ENCODE measurements at regions not wholly inside any gene's neighbourhood (a gene's known extent, or its start where the extent isn't known, plus 50 kb on each side); places are given as distances from the start of the nearest gene placed in this dataset.
A peak's percentile ranks its signal among the peaks of the same experiment; 100 is the strongest.

DNA sequence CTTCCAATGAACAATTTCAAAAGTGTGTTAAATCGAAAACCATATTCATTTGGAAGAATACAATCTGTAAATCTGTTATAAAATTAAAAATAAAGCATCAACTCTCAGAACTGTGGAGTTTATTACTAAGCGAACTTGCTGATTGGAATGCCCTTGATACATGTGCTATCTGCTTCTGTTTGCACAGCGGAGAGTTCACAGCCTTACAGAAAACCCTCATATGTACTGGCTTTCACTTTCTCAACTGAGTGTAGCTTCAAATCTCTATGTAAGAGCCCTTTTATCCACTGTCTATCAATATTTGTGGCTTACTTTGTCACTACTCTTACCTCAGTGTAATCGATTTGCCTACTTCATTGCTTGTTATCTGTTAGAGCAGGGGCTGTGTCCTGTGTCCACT, 447.4 kb downstream of the C6orf118 start:
- no peak overlapping the region for H3K27ac ChIP-seq
- DNase-seq (ENCODE audit: low read depth, low spot score): no peak

- DNase-seq (ENCODE audit: low read depth, low spot score): no peak
- H3K27ac ChIP-seq: no peak overlapping the region
Observed at GRCh38 chr6:164859816-164860215, 449.6 kb downstream of the C6orf118 start.

DNA sequence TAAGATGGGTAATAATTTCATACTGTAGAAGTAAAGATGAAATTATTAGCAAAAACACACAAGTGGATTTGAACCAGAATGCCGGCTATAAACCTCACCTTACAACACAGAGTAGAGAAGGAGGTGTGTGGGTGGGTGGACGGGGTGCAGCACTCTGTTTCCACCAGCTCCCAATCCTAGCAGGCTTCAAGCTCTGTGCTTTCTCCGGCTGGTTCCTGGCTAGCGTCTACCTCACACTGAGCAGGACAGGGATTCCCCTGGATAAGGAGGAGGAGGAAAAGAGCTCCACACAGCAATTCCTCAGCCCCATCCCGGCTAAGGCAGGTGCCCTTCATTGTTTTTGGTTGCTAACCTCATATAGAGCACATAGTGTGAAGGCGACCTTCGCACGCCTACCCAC, 453.3 kb downstream of the C6orf118 start:
- DNase-seq (ENCODE audit: low read depth, low spot score): no peak
- no peak overlapping the region for H3K27ac ChIP-seq

DNA sequence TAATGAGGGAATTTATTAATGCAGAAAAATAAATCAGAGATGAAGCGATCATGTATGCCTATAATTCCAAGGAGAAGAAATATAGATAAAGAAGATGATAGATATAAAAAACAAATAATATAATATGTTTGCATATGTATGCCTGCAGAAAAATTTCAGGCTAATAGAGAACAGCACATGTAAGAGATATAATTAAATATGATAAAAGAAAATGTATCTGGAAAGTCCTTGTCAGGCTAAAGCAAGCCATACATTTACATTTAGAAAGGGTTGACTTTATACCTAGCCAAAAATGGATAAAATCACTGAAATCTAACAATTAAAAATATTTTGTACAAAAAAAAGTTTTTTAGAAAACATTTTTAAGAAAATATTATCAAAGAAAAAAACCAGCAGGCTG, 454.1 kb downstream of the C6orf118 start:
- no peak for DNase-seq (ENCODE audit: low read depth, low spot score)
- H3K27ac ChIP-seq: no peak overlapping the region

- no peak overlapping the region for H3K27ac ChIP-seq
- no peak for DNase-seq (ENCODE audit: low read depth, low spot score)
Observed at GRCh38 chr6:164854526-164854925, 454.9 kb downstream of the C6orf118 start.

- no peak overlapping the region for H3K27ac ChIP-seq
- no peak for DNase-seq (ENCODE audit: low read depth, low spot score)
Observed at GRCh38 chr6:164845773-164846172, 463.6 kb downstream of the C6orf118 start.

DNA sequence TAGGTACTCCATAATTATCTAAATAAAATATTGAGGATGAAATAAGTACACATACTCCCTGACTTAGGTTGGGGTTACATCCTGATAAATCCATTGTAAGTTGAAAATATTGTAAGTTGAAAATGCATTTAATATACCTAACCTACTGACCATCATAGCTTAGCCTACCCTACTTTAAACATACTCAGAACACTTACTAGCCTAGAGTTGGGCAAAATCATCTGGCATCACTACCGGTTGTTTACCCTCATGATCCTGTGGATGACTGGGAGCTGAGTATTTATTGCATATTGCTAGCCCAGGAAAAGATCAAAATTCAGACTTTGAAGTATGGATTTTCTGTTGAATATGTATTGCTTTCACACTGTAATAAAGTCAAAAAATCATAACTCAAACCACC, 467.3 kb downstream of the C6orf118 start:
- no peak overlapping the region for H3K27ac ChIP-seq
- no peak for DNase-seq (ENCODE audit: low read depth, low spot score)

GRCh38 chr6:164838068-164838615, 471.3 kb downstream of the C6orf118 start:
- H3K27ac ChIP-seq: no peak overlapping the region
- DNase-seq (ENCODE audit: low read depth, low spot score): no peak

DNA sequence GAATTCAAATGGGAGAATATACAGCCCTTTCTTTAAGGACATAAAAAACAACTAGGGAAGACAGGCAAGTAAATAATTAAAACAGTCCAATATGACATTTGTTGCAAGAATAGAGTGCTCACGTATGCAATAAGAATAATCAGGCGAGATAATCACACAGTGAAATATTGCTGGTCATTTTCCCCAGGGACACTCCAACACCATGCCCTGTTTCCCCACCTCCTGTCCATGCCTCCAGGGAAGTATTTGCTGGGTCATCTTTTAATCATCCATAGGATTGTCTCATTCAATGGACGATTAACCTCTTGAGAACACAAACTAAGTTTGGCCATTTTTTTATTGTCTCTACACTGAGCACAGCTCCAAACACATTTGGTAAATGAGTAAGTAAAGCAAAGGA, 472.9 kb downstream of the C6orf118 start:
- no peak for DNase-seq (ENCODE audit: low read depth, low spot score)
- H3K27ac ChIP-seq: no peak overlapping the region

GRCh38 chr6:164832410-164832809, 477.0 kb downstream of the C6orf118 start:
- DNase-seq (ENCODE audit: low read depth, low spot score): no peak
- no peak overlapping the region for H3K27ac ChIP-seq

GRCh38 chr6:164827537-164827936, 481.9 kb downstream of the C6orf118 start:
- H3K27ac ChIP-seq: no peak overlapping the region
- DNase-seq (ENCODE audit: low read depth, low spot score): no peak

DNA sequence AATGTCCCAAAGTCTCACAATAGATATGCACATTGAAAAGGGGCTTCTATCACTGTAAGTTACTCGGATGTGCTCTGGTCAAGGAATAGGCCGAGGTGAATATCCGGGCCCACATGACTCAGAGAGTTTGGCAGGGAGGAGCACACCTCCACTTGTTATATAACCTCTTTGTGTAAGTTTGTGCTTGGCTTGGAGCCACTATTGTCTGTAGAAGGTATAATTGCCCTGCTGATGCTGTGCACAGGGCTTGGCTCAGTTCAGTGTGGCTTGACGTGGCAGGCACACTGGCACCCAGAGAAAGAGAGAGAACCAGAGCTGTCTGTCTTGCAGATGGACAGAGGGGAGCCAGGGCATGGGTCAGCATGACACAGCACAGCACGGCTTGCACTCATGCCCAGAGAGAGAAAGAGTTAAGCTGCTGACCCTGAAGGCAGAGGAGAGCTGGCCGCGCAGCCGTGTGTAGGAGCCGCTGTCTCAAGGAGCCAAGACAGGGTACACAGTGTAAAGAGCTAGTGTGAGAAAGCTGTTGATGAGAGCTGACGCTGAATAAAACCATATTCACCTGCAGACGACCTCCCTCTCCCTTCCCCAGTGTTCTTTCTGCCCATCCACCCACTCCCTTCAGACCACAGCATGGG, 482.5 kb downstream of the C6orf118 start:
- no peak for DNase-seq (ENCODE audit: low read depth, low spot score)
- no peak overlapping the region for H3K27ac ChIP-seq

- H3K27ac ChIP-seq: no peak overlapping the region
- DNase-seq (ENCODE audit: low read depth, low spot score): no peak
Observed at GRCh38 chr6:164825386-164825785, 484.0 kb downstream of the C6orf118 start.

DNA sequence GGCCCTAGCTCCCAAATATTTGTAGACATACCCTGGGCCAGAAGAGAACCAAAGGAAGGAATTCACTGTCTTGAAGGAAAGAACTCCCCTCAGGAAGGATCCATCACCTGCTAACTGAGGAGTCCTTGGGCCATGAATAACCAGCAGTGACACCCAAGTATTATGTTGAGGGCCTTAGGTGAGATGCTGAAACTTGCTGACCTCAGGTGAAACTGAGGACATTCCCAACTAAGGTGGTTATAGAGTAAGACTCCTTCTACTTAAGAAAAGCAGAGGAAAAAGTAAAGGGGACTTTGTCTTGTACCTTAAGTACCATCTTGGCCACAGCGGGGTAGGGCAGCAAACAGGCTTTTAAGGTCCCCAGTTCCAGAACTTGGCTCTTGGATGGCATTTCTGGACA, 491.7 kb downstream of the C6orf118 start:
- no peak overlapping the region for H3K27ac ChIP-seq
- DNase-seq (ENCODE audit: low read depth, low spot score): no peak

GRCh38 chr6:164812706-164813105, 496.7 kb downstream of the C6orf118 start:
- peak; percentile 66 for DNase-seq (ENCODE audit: low read depth, low spot score)
- H3K27ac ChIP-seq: no peak overlapping the region

GRCh38 chr6:164807125-164807524, 502.3 kb downstream of the C6orf118 start:
- H3K27ac ChIP-seq: no peak overlapping the region

GRCh38 chr6:164795056-164795815, 514.2 kb downstream of the C6orf118 start:
- DNase-seq (ENCODE audit: low read depth, low spot score): no peak
- H3K27ac ChIP-seq: no peak overlapping the region

More at GRCh38 chr6:164807125-164807524, 502.3 kb downstream of the C6orf118 start:
- no peak for DNase-seq (ENCODE audit: low read depth, low spot score)

DNA sequence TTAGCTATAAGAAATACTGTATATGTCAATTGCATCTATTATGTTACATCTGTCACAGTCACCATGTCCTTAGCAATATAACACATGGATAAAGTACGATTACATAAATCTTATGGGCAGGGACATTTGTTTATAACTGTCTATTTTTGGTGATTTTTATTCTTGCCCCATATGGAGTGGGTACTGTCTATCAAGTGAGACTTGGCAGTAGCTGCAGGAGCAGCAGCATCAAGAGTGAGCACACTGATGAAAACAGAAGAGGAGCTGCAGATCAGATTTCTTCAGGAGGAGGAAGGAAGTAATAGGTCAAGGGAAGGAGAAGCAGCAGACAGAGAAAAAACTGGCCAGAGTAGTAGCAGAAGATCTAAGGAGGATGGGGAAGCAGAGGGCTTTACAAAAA, 516.7 kb downstream of the C6orf118 start:
- DNase-seq (ENCODE audit: low read depth, low spot score): no peak
- H3K27ac ChIP-seq: no peak overlapping the region

DNA sequence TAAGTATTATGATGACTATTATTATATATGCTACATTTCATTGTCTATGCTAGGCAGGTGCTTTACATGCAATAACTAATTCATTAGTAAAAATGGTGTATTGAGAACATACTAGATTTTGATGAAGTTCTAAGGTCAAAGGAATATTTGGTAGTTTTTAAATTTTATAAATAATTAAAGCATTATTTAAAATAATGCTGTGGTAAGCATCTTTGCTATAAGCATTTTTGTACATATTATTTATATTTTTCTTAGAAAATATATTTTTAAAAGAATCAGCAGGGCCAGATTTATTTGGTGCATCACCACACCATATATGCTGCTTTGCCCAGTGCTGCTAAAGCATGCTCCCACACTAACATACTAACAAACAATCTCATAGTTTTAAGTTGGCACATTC, 517.9 kb downstream of the C6orf118 start:
- no peak for DNase-seq (ENCODE audit: low read depth, low spot score)
- no peak overlapping the region for H3K27ac ChIP-seq

GRCh38 chr6:164763788-164764187, 545.6 kb downstream of the C6orf118 start:
- no peak for DNase-seq (ENCODE audit: low read depth, low spot score)
- H3K27ac ChIP-seq: no peak overlapping the region

GRCh38 chr6:164757451-164757850, 552.0 kb downstream of the C6orf118 start:
- no peak overlapping the region for H3K27ac ChIP-seq
- no peak for DNase-seq (ENCODE audit: low read depth, low spot score)

GRCh38 chr6:164756723-164757122, 552.7 kb downstream of the C6orf118 start:
- H3K27ac ChIP-seq: no peak overlapping the region
- no peak for DNase-seq (ENCODE audit: low read depth, low spot score)

Measured in epithelial cell of prostate (primary cell).